K562 (cell line): ENCODE measurements at regions not wholly inside any gene's neighbourhood (a gene's known extent, or its start where the extent isn't known, plus 50 kb on each side); places are given as distances from the start of the nearest gene placed in this dataset.

Source experiments
- CBFB ChIP-seq: sonication (generic); formaldehyde crosslinking; IDR thresholded peaks from 2 replicates; pipeline ENCODE4 v1.4.0; 2020; ENCODE audit warnings: mild to moderate bottlenecking, missing genetic modification reagents
- CTCF ChIP-seq, 3 experiments: IDR thresholded peaks in 2 of 3; conservative IDR thresholded peaks in 1 of 3; 2 replicates each; pipeline ENCODE4 v1.5.1; 2011 to 2012; ENCODE audit warnings: low read length in 3 of 3, mild to moderate bottlenecking in 3 of 3, control low read depth in 2 of 3, improper control_type of control experiment in 1 of 3, inconsistent platforms in 1 of 3, low read depth in 1 of 3, mixed read lengths in 1 of 3, moderate library complexity in 1 of 3; ENCODE audit not compliant: insufficient read depth in 2 of 3
- MAZ ChIP-seq, 2 experiments: fragments of 450-650 bp in 1 of 2; sonication (generic) in 1 of 2; formaldehyde crosslinking; IDR thresholded peaks in 1 of 2; conservative IDR thresholded peaks in 1 of 2; 2 replicates each; pipeline versions ENCODE4 v1.4.0 to v1.5.0; 2020; ENCODE audit warnings: mild to moderate bottlenecking in 1 of 2, missing genetic modification reagents in 1 of 2
- MXI1 ChIP-seq: IDR thresholded peaks from 2 replicates; pipeline ENCODE4 v1.6.1; 2011; ENCODE audit warnings: low read depth, mild to moderate bottlenecking, improper control_type of control experiment, low read length
- SUPT5H ChIP-seq: fragments of 450-650 bp; IDR thresholded peaks from 2 replicates; pipeline ENCODE4 v1.6.1; 2016

- TF ChIP-seq CTCF (IDR thresholded peaks at IDR 0.05 in 2 of 3, conservative IDR thresholded peaks at IDR 0.05 in 1 of 3; ENCODE audit: insufficient read depth in 2 of 3, low read depth in 1 of 3, low read length in 3 of 3) (no peak), MAZ (CRISPR knock-in tag; conservative IDR thresholded peaks at IDR 0.05 in 1 of 2, IDR thresholded peaks at IDR 0.05 in 1 of 2) (no peak), SUPT5H (no peak), CBFB (CRISPR knock-in tag) (no peak), MXI1 (no peak)
Measured at GRCh38 chr7:109336531-109336930, 766.9 kb downstream of the DNAJB9 start.
